Mesothelial cell of epicardium (in vitro differentiated cells): ENCODE measurements at regions not wholly inside any gene's neighbourhood (a gene's known extent, or its start where the extent isn't known, plus 50 kb on each side); places are given as distances from the start of the nearest gene placed in this dataset.
A peak's percentile ranks its signal among the peaks of the same experiment; 100 is the strongest.

ENCODE experiments used
- DNase-seq, 2 experiments: peaks; one replicate each; pipeline ENCODE4 v3.0.0; 2021; ENCODE audit warnings: low spot score in 2 of 2; ENCODE audit not compliant: unreplicated experiment in 2 of 2
- H3K27ac Mint-ChIP-seq: 2 replicates; pipeline ENCODE4 v1.8.0; 2021; ENCODE audit warnings: mixed read lengths
- H3K27me3 Mint-ChIP-seq: 2 replicates; pipeline ENCODE4 v1.8.0; 2021; ENCODE audit warnings: low read depth, mixed read lengths
- H3K36me3 Mint-ChIP-seq: 2 replicates; pipeline ENCODE4 v1.8.0; 2021; ENCODE audit warnings: mixed read lengths
- H3K4me1 Mint-ChIP-seq: 2 replicates; pipeline ENCODE4 v1.8.0; 2021; ENCODE audit warnings: mixed read lengths
- H3K4me3 Mint-ChIP-seq: 2 replicates; pipeline ENCODE4 v1.8.0; 2021; ENCODE audit warnings: mild to moderate bottlenecking, moderate library complexity, mixed read lengths
- H3K9me3 Mint-ChIP-seq: 2 replicates; pipeline ENCODE4 v1.8.0; 2021; ENCODE audit warnings: mixed read lengths
- TF ChIP-seq, protein P1 (sequence below): fragments of 200-600 bp; sonication (generic); IDR thresholded peaks from one replicate; pipeline ENCODE4 v1.5.0; 2021; ENCODE audit warnings: antibody characterized with exemption; ENCODE audit not compliant: unreplicated experiment

DNA sequence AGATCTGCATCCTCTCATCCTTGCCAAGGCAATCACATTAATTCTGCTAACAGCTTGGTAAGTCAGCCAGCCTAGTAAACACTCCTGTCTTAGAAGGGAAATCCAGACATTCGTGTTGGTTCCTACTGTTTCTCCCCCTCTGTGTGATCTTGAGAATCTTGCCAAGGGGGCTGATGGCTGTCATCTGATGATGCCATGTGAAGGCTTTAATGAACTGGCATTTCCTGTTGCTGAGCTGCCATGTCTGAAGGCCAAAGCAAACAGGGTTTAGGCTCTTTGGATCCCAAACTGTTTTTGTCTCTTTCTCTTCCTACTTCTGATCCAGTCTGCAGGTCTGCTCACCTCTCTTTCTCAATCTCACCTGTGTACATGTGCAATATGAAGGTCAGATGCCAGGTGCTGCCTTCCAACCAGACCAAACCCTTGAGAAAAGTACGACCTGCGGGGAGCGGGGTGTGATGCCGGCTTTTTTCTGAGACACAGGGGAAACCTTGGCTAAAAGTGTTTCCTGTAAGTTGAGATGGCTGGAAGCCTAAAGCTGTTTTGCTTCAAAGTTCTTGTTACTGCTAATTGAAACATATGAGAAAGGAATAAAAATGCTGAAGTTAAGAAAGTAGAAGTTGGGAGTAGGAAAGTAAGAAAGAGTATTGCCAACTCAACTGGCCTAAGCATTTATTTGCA, 532.9 kb downstream of the ANKRD50 start:
- no peaks in the 10 kb centered on the region for H3K27me3 Mint-ChIP-seq
- DNase-seq, result no peak
- peaks cover 6% of the 10 kb centered on the region for H3K4me1 Mint-ChIP-seq
- peaks cover 15% of the 10 kb centered on the region for H3K9me3 Mint-ChIP-seq
- no peak overlapping the region for H3K4me3 Mint-ChIP-seq
- no peaks in the 10 kb centered on the region for H3K36me3 Mint-ChIP-seq
- TF ChIP-seq, protein P1, sequence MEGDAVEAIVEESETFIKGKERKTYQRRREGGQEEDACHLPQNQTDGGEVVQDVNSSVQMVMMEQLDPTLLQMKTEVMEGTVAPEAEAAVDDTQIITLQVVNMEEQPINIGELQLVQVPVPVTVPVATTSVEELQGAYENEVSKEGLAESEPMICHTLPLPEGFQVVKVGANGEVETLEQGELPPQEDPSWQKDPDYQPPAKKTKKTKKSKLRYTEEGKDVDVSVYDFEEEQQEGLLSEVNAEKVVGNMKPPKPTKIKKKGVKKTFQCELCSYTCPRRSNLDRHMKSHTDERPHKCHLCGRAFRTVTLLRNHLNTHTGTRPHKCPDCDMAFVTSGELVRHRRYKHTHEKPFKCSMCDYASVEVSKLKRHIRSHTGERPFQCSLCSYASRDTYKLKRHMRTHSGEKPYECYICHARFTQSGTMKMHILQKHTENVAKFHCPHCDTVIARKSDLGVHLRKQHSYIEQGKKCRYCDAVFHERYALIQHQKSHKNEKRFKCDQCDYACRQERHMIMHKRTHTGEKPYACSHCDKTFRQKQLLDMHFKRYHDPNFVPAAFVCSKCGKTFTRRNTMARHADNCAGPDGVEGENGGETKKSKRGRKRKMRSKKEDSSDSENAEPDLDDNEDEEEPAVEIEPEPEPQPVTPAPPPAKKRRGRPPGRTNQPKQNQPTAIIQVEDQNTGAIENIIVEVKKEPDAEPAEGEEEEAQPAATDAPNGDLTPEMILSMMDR, result no peak
- H3K27ac Mint-ChIP-seq, result no peak overlapping the region

DNA sequence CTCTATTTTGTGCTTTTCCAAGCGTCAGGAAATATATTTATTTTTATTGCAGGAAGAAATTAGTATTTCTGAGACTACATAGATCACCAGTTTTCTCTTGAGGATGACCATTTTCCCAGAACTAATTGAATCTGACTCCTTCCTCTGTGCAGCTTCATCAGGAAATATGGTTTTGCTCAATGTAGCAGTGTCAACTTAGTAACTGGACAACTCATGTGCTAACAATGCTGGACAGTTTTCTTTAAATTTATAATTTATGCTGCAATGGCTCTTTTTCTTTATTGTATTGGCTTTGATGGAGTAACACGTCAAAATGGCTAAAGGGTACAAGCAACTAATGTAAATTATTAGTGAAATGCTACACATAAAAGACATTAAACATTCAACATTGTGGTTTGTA, 531.5 kb downstream of the ANKRD50 start:
- H3K4me1 Mint-ChIP-seq, result peaks cover 6% of the 10 kb centered on the region
- no peaks in the 10 kb centered on the region for H3K36me3 Mint-ChIP-seq
- peaks cover 15% of the 10 kb centered on the region for H3K9me3 Mint-ChIP-seq
- H3K4me3 Mint-ChIP-seq, result no peak overlapping the region
- no peak overlapping the region for H3K27ac Mint-ChIP-seq
- TF ChIP-seq, protein P1, result no peak
- no peak for DNase-seq
- no peaks in the 10 kb centered on the region for H3K27me3 Mint-ChIP-seq

- TF ChIP-seq, protein P1, result no peak
- no peak for DNase-seq
- Mint-ChIP-seq H3K27me3 (no peaks in the 10 kb centered on the region), H3K4me3 (no peak overlapping the region), H3K9me3 (peaks cover 20% of the 10 kb centered on the region), H3K4me1 (peaks cover 10% of the 10 kb centered on the region), H3K27ac (no peak overlapping the region), H3K36me3 (no peaks in the 10 kb centered on the region)
Observed at GRCh38 chr4:124183231-124183630, 529.3 kb downstream of the ANKRD50 start.

DNA sequence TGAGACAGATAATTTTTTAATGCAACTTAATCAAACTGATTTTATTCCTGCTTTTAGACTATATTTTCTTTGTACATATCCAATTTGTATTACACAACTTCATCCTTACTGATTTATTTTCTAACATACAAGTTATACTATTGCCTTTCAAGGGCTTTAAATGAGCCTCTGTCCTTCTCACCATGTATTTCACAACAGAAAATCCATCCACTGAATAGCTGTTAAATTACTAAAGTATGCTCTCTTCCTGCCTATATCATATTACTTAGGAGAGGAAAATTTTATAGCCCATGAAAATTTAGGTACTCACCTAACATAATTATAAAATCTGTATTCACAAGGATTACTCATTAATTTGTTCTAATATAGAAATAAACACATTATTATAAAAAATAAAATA, 528.6 kb downstream of the ANKRD50 start:
- no peak for DNase-seq
- no peak overlapping the region for H3K4me3 Mint-ChIP-seq
- peaks cover 14% of the 10 kb centered on the region for H3K4me1 Mint-ChIP-seq
- peaks cover 20% of the 10 kb centered on the region for H3K9me3 Mint-ChIP-seq
- no peak overlapping the region for H3K27ac Mint-ChIP-seq
- no peaks in the 10 kb centered on the region for H3K36me3 Mint-ChIP-seq
- H3K27me3 Mint-ChIP-seq, result no peaks in the 10 kb centered on the region
- TF ChIP-seq, protein P1, result no peak

GRCh38 chr4:124184792-124185191, 527.7 kb downstream of the ANKRD50 start:
- Mint-ChIP-seq H3K4me1 (peaks cover 16% of the 10 kb centered on the region), H3K36me3 (no peaks in the 10 kb centered on the region), H3K9me3 (peaks cover 20% of the 10 kb centered on the region), H3K4me3 (no peak overlapping the region), H3K27ac (no peak overlapping the region), H3K27me3 (no peaks in the 10 kb centered on the region)
- TF ChIP-seq, protein P1, result no peak
- DNase-seq, result no peak

DNA sequence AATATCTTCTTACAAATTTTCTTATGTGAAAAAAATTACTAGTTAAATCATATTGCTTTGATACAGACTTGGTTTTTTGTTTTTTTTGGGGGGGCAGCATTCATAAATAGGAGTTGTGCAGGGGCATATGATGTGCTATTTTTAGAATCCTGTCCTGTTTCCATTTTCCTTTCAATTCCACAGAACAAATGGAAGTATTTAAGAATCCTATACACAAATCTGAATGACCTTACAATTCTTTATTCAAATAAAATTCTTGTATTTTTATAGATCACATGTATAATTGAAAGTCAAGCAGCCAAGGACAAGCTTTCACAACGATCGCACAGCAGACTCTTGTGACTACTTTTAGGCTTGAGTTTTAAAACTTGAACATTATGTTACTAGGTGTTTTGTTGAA, 523.9 kb downstream of the ANKRD50 start:
- Mint-ChIP-seq H3K27me3 (no peaks in the 10 kb centered on the region), H3K9me3 (peaks cover 24% of the 10 kb centered on the region), H3K36me3 (peaks cover 13% of the 10 kb centered on the region), H3K4me3 (no peak overlapping the region), H3K27ac (peak overlapping the region; percentile 36), H3K4me1 (peaks cover 16% of the 10 kb centered on the region)
- TF ChIP-seq, protein P1, result no peak
- DNase-seq, result no peak
